ENCODE measurements at regions not wholly inside any gene's neighbourhood (a gene's known extent, or its start where the extent isn't known, plus 50 kb on each side); places are given as distances from the start of the nearest gene placed in this dataset.

- no peak for TF ChIP-seq HOMEZ (CRISPR knock-in tag; IDR thresholded peaks at IDR 0.05; ENCODE audit: low read depth)
- TF ChIP-seq, protein P1, sequence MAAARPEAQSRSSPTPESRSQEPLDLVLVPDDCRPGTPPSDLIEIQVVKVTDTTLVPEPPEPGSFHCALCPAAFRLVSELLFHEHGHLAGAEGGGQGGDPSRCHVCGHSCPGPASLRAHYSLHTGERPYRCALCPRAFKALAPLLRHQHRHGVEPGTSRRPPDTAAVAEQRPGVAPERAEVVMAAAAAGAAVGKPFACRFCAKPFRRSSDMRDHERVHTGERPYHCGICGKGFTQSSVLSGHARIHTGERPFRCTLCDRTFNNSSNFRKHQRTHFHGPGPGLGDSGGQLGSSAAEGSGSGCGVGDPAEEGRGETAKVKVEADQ (CRISPR knock-in tag; IDR thresholded peaks at IDR 0.05; ENCODE audit: borderline replicate concordance) = no peak
- no peak for TF ChIP-seq ZNF644 (CRISPR knock-in tag; IDR thresholded peaks at IDR 0.05; ENCODE audit: low read depth)
Observed at GRCh38 chr21:17733209-17733608, 85.9 kb downstream of the C21orf91 start.
